DMS153 (cell line): ENCODE measurements at regions not wholly inside any gene's neighbourhood (a gene's known extent, or its start where the extent isn't known, plus 50 kb on each side); places are given as distances from the start of the nearest gene placed in this dataset.
"Not testable (repeated sequence)": the region's sequence is repeated elsewhere in the genome, so short reads cannot be mapped to it uniquely, and the experiment has no call there.

Experiments used
- DNase-seq: peaks from one replicate; lab custom pipeline; 2025; lab: John Stamatoyannopoulos, UW

- DNase-seq = no peak
Observed at GRCh38 chr11:44417731-44418455, 108.0 kb upstream of the ALX4 start.

- no peak for DNase-seq
Observed at GRCh38 chr11:44418456-44418830, 108.5 kb upstream of the ALX4 start.

- no peak for DNase-seq
Observed at GRCh38 chr11:44421090-44421675, 111.2 kb upstream of the ALX4 start.

- DNase-seq = no peak
Observed at GRCh38 chr11:44423289-44423688, 113.3 kb upstream of the ALX4 start.

- DNase-seq = no peak
Observed at GRCh38 chr11:44424841-44425240, 114.9 kb upstream of the ALX4 start.

GRCh38 chr11:44426119-44426518, 116.2 kb upstream of the ALX4 start:
- no peak for DNase-seq

GRCh38 chr11:44426958-44427357, 117.0 kb upstream of the ALX4 start:
- no peak for DNase-seq

- DNase-seq = no peak
Observed at GRCh38 chr11:44427432-44427831, 117.5 kb upstream of the ALX4 start.

- no peak for DNase-seq
Observed at GRCh38 chr11:44430140-44430539, 120.2 kb upstream of the ALX4 start.

- DNase-seq = peak; percentile 83
Observed at GRCh38 chr11:44434191-44434590, 124.3 kb upstream of the ALX4 start.

- no peak for DNase-seq
Observed at GRCh38 chr11:44437122-44437521, 127.2 kb upstream of the ALX4 start.

GRCh38 chr11:44442893-44443673, 122.4 kb upstream of the CD82 start:
- not testable (repeated sequence) for DNase-seq

- no peak for DNase-seq
Observed at GRCh38 chr11:44443836-44444769, 121.4 kb upstream of the CD82 start.

- DNase-seq = no peak
Observed at GRCh38 chr11:44444770-44445321, 120.6 kb upstream of the CD82 start.

GRCh38 chr11:44445500-44446365, 119.7 kb upstream of the CD82 start:
- DNase-seq = no peak

- DNase-seq = no peak
Observed at GRCh38 chr11:44446366-44446762, 119.1 kb upstream of the CD82 start.

- DNase-seq = no peak
Observed at GRCh38 chr11:44446996-44447771, 118.3 kb upstream of the CD82 start.

- DNase-seq = no peak
Observed at GRCh38 chr11:44450295-44450932, 115.0 kb upstream of the CD82 start.

- DNase-seq = no peak
Observed at GRCh38 chr11:44451706-44452105, 113.8 kb upstream of the CD82 start.
